GM23248 (cell line): ENCODE measurements at regions not wholly inside any gene's neighbourhood (a gene's known extent, or its start where the extent isn't known, plus 50 kb on each side); places are given as distances from the start of the nearest gene placed in this dataset.

ENCODE experiments used
- DNase-seq: peaks from one replicate; pipeline ENCODE4 v3.0.0-alpha.2; 2015
- H2AFZ ChIP-seq: fragments of 200-600 bp; sonication (generic); 2 replicates; pipeline ENCODE4 v1.6.1; 2016; ENCODE audit warnings: antibody characterized with exemption
- H3F3A ChIP-seq: fragments of 200-600 bp; sonication (generic); 2 replicates; pipeline ENCODE4 v1.6.1; 2016; ENCODE audit warnings: mild to moderate bottlenecking, antibody characterized with exemption, mixed run types; ENCODE audit not compliant: insufficient read depth
- H3K27ac ChIP-seq: fragments of 200-600 bp; sonication (generic); 2 replicates; pipeline ENCODE4 v1.5.1; 2016; ENCODE audit warnings: mild to moderate bottlenecking
- H3K27me3 ChIP-seq: fragments of 200-600 bp; sonication (generic); replicated peaks from 2 replicates; pipeline ENCODE4 v1.6.1; 2016; ENCODE audit warnings: mild to moderate bottlenecking; ENCODE audit not compliant: insufficient read depth
- H3K36me3 ChIP-seq: fragments of 200-600 bp; sonication (generic); 2 replicates; pipeline ENCODE4 v1.6.1; 2016; ENCODE audit warnings: low read depth, mild to moderate bottlenecking
- H3K4me1 ChIP-seq: fragments of 200-600 bp; sonication (generic); 2 replicates; pipeline ENCODE4 v1.6.1; 2016; ENCODE audit warnings: mild to moderate bottlenecking; ENCODE audit not compliant: insufficient read depth
- H3K4me2 ChIP-seq: fragments of 200-600 bp; sonication (generic); one replicate; pipeline ENCODE4 v1.6.1; 2016; ENCODE audit warnings: mild to moderate bottlenecking; ENCODE audit not compliant: unreplicated experiment
- H3K4me3 ChIP-seq: fragments of 200-600 bp; sonication (generic); 2 replicates; pipeline ENCODE4 v1.5.1; 2016; ENCODE audit warnings: mild to moderate bottlenecking
- H3K79me2 ChIP-seq: fragments of 200-600 bp; sonication (generic); 2 replicates; pipeline ENCODE4 v1.6.1; 2016; ENCODE audit warnings: mild to moderate bottlenecking; ENCODE audit not compliant: insufficient read depth
- H3K9ac ChIP-seq: fragments of 200-600 bp; sonication (generic); 2 replicates; pipeline ENCODE4 v1.6.1; 2016; ENCODE audit warnings: mild to moderate bottlenecking
- H3K9me2 ChIP-seq: fragments of 200-600 bp; sonication (generic); 2 replicates; pipeline ENCODE4 v1.6.1; 2016; ENCODE audit warnings: mixed run types, mild to moderate bottlenecking, moderate library complexity; ENCODE audit not compliant: insufficient read depth
- H3K9me3 ChIP-seq: fragments of 200-600 bp; sonication (generic); one replicate; pipeline ENCODE4 v1.6.1; 2017; ENCODE audit warnings: low read depth
- H4K20me1 ChIP-seq: fragments of 200-600 bp; sonication (generic); 2 replicates; pipeline ENCODE4 v1.6.0; 2016; ENCODE audit not compliant: insufficient read depth
- EZH2 ChIP-seq: fragments of 200-600 bp; sonication (generic); IDR thresholded peaks from 2 replicates; pipeline ENCODE4 v1.6.1; 2018; ENCODE audit warnings: antibody characterized with exemption, mild to moderate bottlenecking; ENCODE audit not compliant: insufficient read depth, poor library complexity, severe bottlenecking
- EZH2phosphoT487 ChIP-seq: fragments of 200-600 bp; sonication (generic); IDR thresholded peaks from 2 replicates; pipeline ENCODE4 v1.6.1; 2018; ENCODE audit warnings: antibody characterized with exemption, moderate library complexity, mild to moderate bottlenecking, low read depth; ENCODE audit not compliant: insufficient read depth
- WGBS, 2 experiments: methylation state at CpG; one replicate each; pipeline ENCODE4 v1.1.6; 2015 to 2017; ENCODE audit warnings: low lambda C conversion rate in 2 of 2, low coverage in 1 of 2; ENCODE audit errors: missing lambda C conversion rate in 2 of 2; 5-methylcytosine and 5-hydroxymethylcytosine counted together
- in situ Hi-C: fragments of 300-500 bp; cut with MboI; formaldehyde crosslinking; loops from 2 replicates; pipeline ENCODE4 v1.15.0; 2020

- in situ Hi-C loops = no loop called here
- DNase-seq = no peak
- peak overlapping the region; percentile 23 for H3K4me2 ChIP-seq
- 55 to 58% methylated on average over 4 of the region's 4 CpGs for WGBS, 2 experiments
- no peaks in the 10 kb centered on the region; the same call in 1 of the 2 replicates for H3K9me2 ChIP-seq
- no peak overlapping the region for H3K9ac ChIP-seq
- TF ChIP-seq EZH2phosphoT487 (no peak), EZH2 (no peak)
- H3K27ac ChIP-seq = no peak overlapping the region
- no peaks in the 10 kb centered on the region for H3K9me3 ChIP-seq
- H3K79me2 ChIP-seq = no peaks in the 10 kb centered on the region
- H3K4me1 ChIP-seq = peaks cover 35% of the 10 kb centered on the region
- peaks cover 33% of the 10 kb centered on the region for H3F3A ChIP-seq
- no peak overlapping the region for H3K4me3 ChIP-seq
- H4K20me1 ChIP-seq = no peaks in the 10 kb centered on the region
- no peaks in the 10 kb centered on the region for H3K36me3 ChIP-seq
- H2AFZ ChIP-seq = peak overlapping the region; percentile 57
- H3K27me3 ChIP-seq = no peaks in the 10 kb centered on the region
These were observed 72.5 kb upstream of the SLC38A2 start for GRCh38 chr12:46445093-46445492.

GRCh38 chr12:46443594-46444263, 71.2 kb upstream of the SLC38A2 start:
- in situ Hi-C loops = no loop called here
- Histone ChIP-seq H3K4me2 (no peak overlapping the region), H3K27ac (no peak overlapping the region), H3K27me3 (no peaks in the 10 kb centered on the region), H3K4me3 (no peak overlapping the region), H3F3A (peaks cover 42% of the 10 kb centered on the region), H3K9me2 (no peaks in the 10 kb centered on the region; the same call in 1 of the 2 replicates), H2AFZ (no peak overlapping the region), H3K9ac (no peak overlapping the region), H3K79me2 (no peaks in the 10 kb centered on the region), H4K20me1 (no peaks in the 10 kb centered on the region), H3K4me1 (peaks cover 43% of the 10 kb centered on the region), H3K9me3 (no peaks in the 10 kb centered on the region), H3K36me3 (no peaks in the 10 kb centered on the region)
- no peak for DNase-seq
- WGBS, 2 experiments = 97 to 98% methylated on average over 3 of the region's 3 CpGs
- no peak for TF ChIP-seq EZH2phosphoT487
- no peak for TF ChIP-seq EZH2

GRCh38 chr12:46442738-46443137, 70.2 kb upstream of the SLC38A2 start:
- no peaks in the 10 kb centered on the region for H3K9me3 ChIP-seq
- H3K4me2 ChIP-seq = peak overlapping the region; percentile 69
- no peaks in the 10 kb centered on the region for H3K36me3 ChIP-seq
- H3K9ac ChIP-seq = peak overlapping the region; percentile 33; the same call in 1 of the 2 replicates
- no peaks in the 10 kb centered on the region; the same call in 1 of the 2 replicates for H3K9me2 ChIP-seq
- WGBS, 2 experiments = 27 to 30% methylated on average over 2 of the region's 2 CpGs
- H3K27me3 ChIP-seq = no peaks in the 10 kb centered on the region
- H3K4me1 ChIP-seq = peaks cover 43% of the 10 kb centered on the region
- H3K27ac ChIP-seq = peak overlapping the region; percentile 66
- no peaks in the 10 kb centered on the region for H4K20me1 ChIP-seq
- TF ChIP-seq EZH2 (no peak), EZH2phosphoT487 (no peak)
- in situ Hi-C loops = no loop called here
- peak; percentile 50 for DNase-seq
- peaks cover 42% of the 10 kb centered on the region for H3F3A ChIP-seq
- H3K4me3 ChIP-seq = peak overlapping the region; percentile 41; the same call in 1 of the 2 replicates
- H2AFZ ChIP-seq = peak overlapping the region; percentile 73
- H3K79me2 ChIP-seq = no peaks in the 10 kb centered on the region

DNA sequence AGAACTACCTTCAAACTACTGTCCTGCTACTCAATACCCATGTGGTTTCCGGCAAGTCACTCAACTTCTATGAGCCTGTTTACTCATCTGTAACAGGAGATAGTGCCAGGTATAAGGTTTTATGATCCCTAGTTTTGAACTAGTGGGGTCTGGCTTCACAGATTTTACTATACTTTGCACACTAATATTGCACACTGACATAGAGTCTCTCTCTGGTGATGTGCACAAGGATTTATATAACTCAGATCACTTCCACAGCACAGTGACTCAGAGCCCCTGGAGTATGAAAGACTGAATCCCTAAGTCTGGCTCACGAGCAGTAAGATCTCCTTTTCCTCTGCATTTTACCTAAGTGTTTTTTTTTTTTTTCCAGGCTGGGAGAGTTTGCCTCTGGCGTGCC, 69.7 kb upstream of the SLC38A2 start:
- peak; percentile 82 for DNase-seq
- Histone ChIP-seq H4K20me1 (no peaks in the 10 kb centered on the region), H3K27me3 (no peaks in the 10 kb centered on the region), H3K4me1 (peaks cover 43% of the 10 kb centered on the region), H3K27ac (peak overlapping the region; percentile 66), H3K9me3 (no peaks in the 10 kb centered on the region), H3K79me2 (no peaks in the 10 kb centered on the region), H3K4me3 (peak overlapping the region; percentile 41; the same call in 1 of the 2 replicates), H3K36me3 (no peaks in the 10 kb centered on the region), H3F3A (peaks cover 42% of the 10 kb centered on the region), H2AFZ (peak overlapping the region; percentile 73), H3K9ac (peak overlapping the region; percentile 33; the same call in 1 of the 2 replicates), H3K4me2 (peak overlapping the region; percentile 69), H3K9me2 (no peaks in the 10 kb centered on the region; the same call in 1 of the 2 replicates)
- in situ Hi-C loops = no loop called here
- 56 to 59% methylated on average over 3 of the region's 3 CpGs for WGBS, 2 experiments
- TF ChIP-seq EZH2 = no peak
- TF ChIP-seq EZH2phosphoT487 = no peak
